Omental fat pad (tissue), 3 donors: ENCODE measurements at regions not wholly inside any gene's neighbourhood (a gene's known extent, or its start where the extent isn't known, plus 50 kb on each side); places are given as distances from the start of the nearest gene placed in this dataset.

Experiments used
- ATAC-seq: fragments of 150-250 bp; one replicate; pipeline ENCODE4 v1.9.1; 2016; ENCODE audit warnings: mild to moderate bottlenecking, moderate library complexity; ENCODE audit not compliant: low FRiP score
- DNase-seq: peaks from one replicate; pipeline ENCODE4 v3.0.0-alpha.2; 2019; ENCODE audit warnings: low spot score
- CTCF ChIP-seq, 3 donors: fragments of 450-650 bp; IDR thresholded peaks; one replicate each; pipeline ENCODE4 v1.5.1; 2016 to 2017; ENCODE audit warnings: antibody characterized with exemption in 3 of 3, mild to moderate bottlenecking in 3 of 3, moderate library complexity in 2 of 3

- TF ChIP-seq CTCF (IDR thresholded peaks at IDR 0.05): no peak
- DNase-seq (no peak), ATAC-seq (no peak)
Observed at GRCh38 chr10:65808687-65809333, 1117.0 kb upstream of the LRRTM3 start.

DNA sequence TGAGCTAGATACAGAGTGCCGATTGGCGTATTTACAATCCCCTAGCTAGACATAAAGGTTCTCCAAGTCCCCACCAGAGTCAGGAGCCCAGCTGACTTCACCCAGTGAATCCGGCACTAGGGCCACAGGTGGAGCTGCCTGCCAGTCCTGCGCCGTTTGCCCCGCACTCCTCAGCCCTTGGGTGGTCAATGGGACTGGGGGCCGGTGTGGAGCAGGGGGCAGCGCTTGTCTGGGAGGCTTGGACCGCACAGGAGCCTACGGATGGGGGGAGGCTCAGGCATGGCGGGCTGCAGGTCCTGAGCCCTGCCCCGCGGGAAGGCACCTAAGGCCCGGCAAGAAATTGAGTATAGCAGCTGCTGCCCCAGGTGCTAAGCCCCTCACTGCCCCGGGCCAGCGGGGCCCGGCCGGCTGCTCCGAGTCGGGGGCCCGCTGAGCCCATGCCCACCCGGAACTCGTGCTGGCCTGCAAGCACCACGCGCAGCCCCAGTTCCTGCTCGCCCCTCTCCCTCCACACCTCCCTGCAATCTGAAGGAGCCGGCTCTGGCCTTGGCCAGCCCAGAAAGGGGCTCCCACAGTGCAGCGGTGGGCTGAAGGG is 1113.8 kb upstream of the LRRTM3 start:
- DNase-seq: no peak
- ATAC-seq: no peak
- no peak for TF ChIP-seq CTCF (IDR thresholded peaks at IDR 0.05)

GRCh38 chr10:65816536-65816935 is 1109.3 kb upstream of the LRRTM3 start:
- DNase-seq (no peak), ATAC-seq (no peak)
- no peak for TF ChIP-seq CTCF (IDR thresholded peaks at IDR 0.05)

- no peak for TF ChIP-seq CTCF (IDR thresholded peaks at IDR 0.05)
- DNase-seq (no peak), ATAC-seq (no peak)
Observed at GRCh38 chr10:65818990-65819389, 1106.8 kb upstream of the LRRTM3 start.

DNA sequence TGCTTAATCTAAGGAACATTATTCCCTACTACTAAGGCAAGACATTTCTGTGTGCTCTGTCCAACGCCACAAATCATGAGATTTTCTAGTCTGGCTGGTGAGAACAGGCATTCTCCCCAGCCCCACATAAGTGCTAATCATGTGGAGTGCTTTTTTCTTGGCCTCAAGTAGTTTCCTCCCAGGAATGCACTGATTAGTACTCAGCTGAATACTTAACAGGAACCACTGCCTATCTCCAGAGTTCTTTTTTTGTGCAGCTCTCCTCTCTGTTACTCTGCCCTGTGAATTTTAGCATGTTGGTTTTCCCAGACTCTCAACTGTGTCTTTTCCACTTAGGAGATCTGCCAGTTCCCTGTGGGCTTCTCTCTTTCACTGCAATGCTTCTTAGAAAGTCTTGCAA is 1098.5 kb upstream of the LRRTM3 start:
- TF ChIP-seq CTCF (IDR thresholded peaks at IDR 0.05): no peak
- no peak for DNase-seq
- no peak for ATAC-seq

DNA sequence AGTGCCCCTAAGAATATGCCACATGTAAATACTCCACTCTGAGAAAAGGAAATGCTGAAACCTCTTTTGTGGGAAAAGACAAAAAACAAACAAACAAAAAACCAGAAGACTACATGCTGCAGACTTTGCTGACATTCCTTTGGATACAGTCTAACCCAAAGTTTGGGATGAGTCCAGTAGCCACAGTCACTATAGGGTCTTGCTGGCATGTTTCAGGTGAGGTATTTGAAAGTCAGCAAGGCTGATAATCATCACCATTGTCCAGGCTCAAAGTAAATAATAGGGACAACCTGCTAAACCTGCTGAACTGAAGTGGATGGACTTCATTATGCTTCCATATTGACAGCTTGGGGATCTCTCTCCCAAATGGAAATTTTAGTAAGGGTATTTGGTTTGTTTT is 1087.0 kb upstream of the LRRTM3 start:
- no peak for TF ChIP-seq CTCF (IDR thresholded peaks at IDR 0.05)
- ATAC-seq: no peak
- no peak for DNase-seq

- TF ChIP-seq CTCF (IDR thresholded peaks at IDR 0.05): no peak
- ATAC-seq (no peak), DNase-seq (no peak)
Observed at GRCh38 chr10:65843203-65843602, 1082.6 kb upstream of the LRRTM3 start.
